Right lobe of liver (tissue), 4 donors: ENCODE measurements at regions not wholly inside any gene's neighbourhood (a gene's known extent, or its start where the extent isn't known, plus 50 kb on each side); places are given as distances from the start of the nearest gene placed in this dataset.

ENCODE experiments used
- POLR2A ChIP-seq: fragments of 450-650 bp; IDR thresholded peaks from one replicate; pipeline ENCODE4 v1.6.1; 2017; ENCODE audit warnings: antibody characterized with exemption, mild to moderate bottlenecking
- TF ChIP-seq, protein P1 (sequence below), 4 donors: fragments of 200-600 bp in 3 of 4; fragments of 450-650 bp in 1 of 4; IDR thresholded peaks; one replicate each; pipeline versions ENCODE4 v1.5.1 to v1.8.0; 2016 to 2022; ENCODE audit warnings: antibody characterized with exemption in 4 of 4, mild to moderate bottlenecking in 2 of 4
- donor health status: DM: no; HTN: no; CAD: no.
- donor health status: DM: no; HTN: no; CAD: no.
- donor health status: DM: no; HTN: yes; CAD: no.

DNA sequence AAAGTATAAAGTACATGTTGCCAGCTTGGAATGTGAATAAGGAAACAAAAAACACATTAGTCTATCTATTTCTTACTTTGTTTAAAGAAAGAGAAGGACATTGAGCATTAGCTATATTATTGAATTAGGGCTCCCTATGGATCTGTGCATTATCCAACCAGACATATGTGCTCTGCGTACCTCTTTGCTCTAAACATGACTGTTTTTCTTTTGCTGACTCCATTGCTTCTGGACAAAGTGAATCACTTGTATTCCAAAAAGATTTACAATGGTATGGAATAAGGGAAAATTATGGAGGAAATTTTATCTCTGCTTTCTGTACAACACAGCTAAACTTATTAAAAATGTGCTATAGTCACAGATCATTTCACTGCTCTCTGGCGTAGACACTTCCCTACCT lies 727.8 kb upstream of the LCORL start:
- TF ChIP-seq, protein P1, sequence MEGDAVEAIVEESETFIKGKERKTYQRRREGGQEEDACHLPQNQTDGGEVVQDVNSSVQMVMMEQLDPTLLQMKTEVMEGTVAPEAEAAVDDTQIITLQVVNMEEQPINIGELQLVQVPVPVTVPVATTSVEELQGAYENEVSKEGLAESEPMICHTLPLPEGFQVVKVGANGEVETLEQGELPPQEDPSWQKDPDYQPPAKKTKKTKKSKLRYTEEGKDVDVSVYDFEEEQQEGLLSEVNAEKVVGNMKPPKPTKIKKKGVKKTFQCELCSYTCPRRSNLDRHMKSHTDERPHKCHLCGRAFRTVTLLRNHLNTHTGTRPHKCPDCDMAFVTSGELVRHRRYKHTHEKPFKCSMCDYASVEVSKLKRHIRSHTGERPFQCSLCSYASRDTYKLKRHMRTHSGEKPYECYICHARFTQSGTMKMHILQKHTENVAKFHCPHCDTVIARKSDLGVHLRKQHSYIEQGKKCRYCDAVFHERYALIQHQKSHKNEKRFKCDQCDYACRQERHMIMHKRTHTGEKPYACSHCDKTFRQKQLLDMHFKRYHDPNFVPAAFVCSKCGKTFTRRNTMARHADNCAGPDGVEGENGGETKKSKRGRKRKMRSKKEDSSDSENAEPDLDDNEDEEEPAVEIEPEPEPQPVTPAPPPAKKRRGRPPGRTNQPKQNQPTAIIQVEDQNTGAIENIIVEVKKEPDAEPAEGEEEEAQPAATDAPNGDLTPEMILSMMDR (IDR thresholded peaks at IDR 0.05) = no peak
- no peak for TF ChIP-seq POLR2A
